ENCODE measurements at regions not wholly inside any gene's neighbourhood (a gene's known extent, or its start where the extent isn't known, plus 50 kb on each side); places are given as distances from the start of the nearest gene placed in this dataset.

- H3K4me3 ChIP-seq (ENCODE audit: low read depth, low read length) = no peak overlapping the region
- TF ChIP-seq, protein P1, sequence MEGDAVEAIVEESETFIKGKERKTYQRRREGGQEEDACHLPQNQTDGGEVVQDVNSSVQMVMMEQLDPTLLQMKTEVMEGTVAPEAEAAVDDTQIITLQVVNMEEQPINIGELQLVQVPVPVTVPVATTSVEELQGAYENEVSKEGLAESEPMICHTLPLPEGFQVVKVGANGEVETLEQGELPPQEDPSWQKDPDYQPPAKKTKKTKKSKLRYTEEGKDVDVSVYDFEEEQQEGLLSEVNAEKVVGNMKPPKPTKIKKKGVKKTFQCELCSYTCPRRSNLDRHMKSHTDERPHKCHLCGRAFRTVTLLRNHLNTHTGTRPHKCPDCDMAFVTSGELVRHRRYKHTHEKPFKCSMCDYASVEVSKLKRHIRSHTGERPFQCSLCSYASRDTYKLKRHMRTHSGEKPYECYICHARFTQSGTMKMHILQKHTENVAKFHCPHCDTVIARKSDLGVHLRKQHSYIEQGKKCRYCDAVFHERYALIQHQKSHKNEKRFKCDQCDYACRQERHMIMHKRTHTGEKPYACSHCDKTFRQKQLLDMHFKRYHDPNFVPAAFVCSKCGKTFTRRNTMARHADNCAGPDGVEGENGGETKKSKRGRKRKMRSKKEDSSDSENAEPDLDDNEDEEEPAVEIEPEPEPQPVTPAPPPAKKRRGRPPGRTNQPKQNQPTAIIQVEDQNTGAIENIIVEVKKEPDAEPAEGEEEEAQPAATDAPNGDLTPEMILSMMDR (IDR thresholded peaks at IDR 0.05; ENCODE audit: borderline replicate concordance, insufficient read depth, low read depth, low read length) = no peak
These were observed 362.3 kb upstream of the NOVA1 start for GRCh38 chr14:26959972-26960660.

DNA sequence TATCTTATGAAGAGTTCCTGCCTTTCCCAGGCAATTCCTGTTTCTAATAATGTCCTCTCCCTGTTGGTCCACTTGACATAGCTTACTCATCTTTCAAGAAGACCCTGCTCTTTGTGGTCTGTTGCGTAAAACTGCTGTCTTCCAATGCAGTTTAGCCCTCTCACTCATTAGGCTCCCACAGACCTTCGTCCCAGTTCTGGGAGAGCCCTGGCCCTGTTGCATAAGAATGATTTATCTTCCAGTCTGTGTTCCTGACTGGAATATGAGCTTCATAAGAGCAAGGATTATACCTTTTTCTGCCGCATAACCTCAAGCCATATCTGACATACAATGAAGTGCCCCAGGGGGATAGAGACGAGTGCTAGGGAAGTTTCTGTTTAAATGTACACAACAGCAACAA is 365.9 kb upstream of the NOVA1 start:
- TF ChIP-seq, protein P1 (IDR thresholded peaks at IDR 0.05; ENCODE audit: borderline replicate concordance, insufficient read depth, low read depth, low read length) = no peak
- H3K4me3 ChIP-seq (ENCODE audit: low read depth, low read length) = no peak overlapping the region

DNA sequence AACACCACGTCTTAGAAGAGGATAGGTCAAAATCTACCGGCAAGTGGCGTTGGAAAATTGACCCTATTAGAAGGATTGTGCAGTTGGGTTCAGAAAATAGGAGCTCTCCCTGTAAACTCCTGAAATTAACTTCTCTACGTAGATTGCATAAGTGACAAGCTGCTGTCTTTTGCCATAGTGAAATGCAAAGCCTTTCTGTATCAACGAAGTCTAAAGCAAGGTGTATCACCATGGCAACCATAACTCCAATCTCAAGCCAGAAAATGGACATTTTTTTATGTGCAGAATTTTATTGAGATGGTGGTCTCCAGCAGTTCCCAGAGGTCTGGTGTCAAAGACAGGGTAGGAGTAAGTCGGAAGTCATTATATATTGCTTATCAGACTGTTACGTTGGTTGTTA is 367.7 kb upstream of the NOVA1 start:
- H3K4me3 ChIP-seq (ENCODE audit: low read depth, low read length) = no peak overlapping the region
- TF ChIP-seq, protein P1 (IDR thresholded peaks at IDR 0.05; ENCODE audit: borderline replicate concordance, insufficient read depth, low read depth, low read length) = no peak

DNA sequence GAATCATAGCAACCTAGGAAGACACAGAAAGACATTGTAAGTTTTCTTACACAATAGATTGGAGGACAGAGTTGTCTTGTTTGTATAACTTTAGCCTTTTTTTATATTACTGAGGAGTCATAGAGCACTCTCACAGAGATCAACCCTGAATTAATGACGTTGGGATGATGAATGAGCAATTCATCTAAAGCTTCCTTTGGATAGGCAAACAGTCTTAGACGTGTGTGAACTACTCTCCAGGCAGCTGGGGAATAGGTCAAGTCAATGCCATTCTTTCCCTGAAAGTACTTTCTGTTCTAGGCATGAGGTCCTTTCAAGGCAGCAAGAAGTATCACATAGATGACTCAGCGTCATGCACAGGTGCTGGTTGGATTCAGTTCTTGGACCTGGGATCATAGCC is 369.1 kb upstream of the NOVA1 start:
- TF ChIP-seq, protein P1 (IDR thresholded peaks at IDR 0.05; ENCODE audit: borderline replicate concordance, insufficient read depth, low read depth, low read length) = no peak
- no peak overlapping the region for H3K4me3 ChIP-seq (ENCODE audit: low read depth, low read length)

GRCh38 chr14:26974965-26975364 is 377.1 kb upstream of the NOVA1 start:
- H3K4me3 ChIP-seq (ENCODE audit: low read depth, low read length) = no peak overlapping the region
- TF ChIP-seq, protein P1 (IDR thresholded peaks at IDR 0.05; ENCODE audit: borderline replicate concordance, insufficient read depth, low read depth, low read length) = no peak

DNA sequence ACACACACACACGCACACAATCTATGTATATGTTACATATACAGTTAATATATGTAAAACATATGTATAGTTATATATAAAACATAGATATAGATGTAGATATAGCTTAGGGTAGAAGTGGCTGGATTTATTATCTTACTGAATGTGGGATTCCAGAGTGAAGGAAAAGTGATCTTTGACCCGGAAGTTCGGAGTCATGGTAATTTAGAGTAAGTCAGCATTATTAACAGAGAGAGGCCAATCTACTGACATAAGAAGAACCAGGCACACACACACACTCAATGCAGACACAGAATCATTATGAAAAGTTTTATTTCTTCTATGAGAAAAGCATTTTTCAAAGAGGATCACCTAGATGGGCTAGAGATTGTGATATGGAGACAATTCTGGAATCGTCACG is 384.2 kb upstream of the NOVA1 start:
- TF ChIP-seq, protein P1 (IDR thresholded peaks at IDR 0.05; ENCODE audit: borderline replicate concordance, insufficient read depth, low read depth, low read length) = no peak
- no peak overlapping the region for H3K4me3 ChIP-seq (ENCODE audit: low read depth, low read length)

Data from GM12875 (cell line).